Stomach (tissue), 8 donors: ENCODE measurements at regions not wholly inside any gene's neighbourhood (a gene's known extent, or its start where the extent isn't known, plus 50 kb on each side); places are given as distances from the start of the nearest gene placed in this dataset.
"Not testable (repeated sequence)": the region's sequence is repeated elsewhere in the genome, so short reads cannot be mapped to it uniquely, and the experiment has no call there.

Experiments
- DNase-seq, 2 donors: peaks; one replicate each; pipeline versions ENCODE4 v3.0.0 to v3.0.0-alpha.2; 2013 to 2019
- H3K27ac ChIP-seq, 5 donors: fragments of 200-600 bp in 4 of 5; sonication (generic) in 4 of 5; one replicate each; pipeline ENCODE4 v1.5.1; 2013 to 2019; ENCODE audit warnings: mild to moderate bottlenecking in 1 of 5, moderate library complexity in 1 of 5
- H3K27me3 ChIP-seq, 3 donors: fragments of 200-600 bp; sonication (generic); one replicate each; pipeline ENCODE4 v1.5.1; 2017 to 2019; ENCODE audit warnings: mixed run types in 1 of 3
- H3K36me3 ChIP-seq, 4 donors: fragments of 200-600 bp; sonication (generic); 1 replicate in 3 of 4; 2 replicates in 1 of 4; pipeline ENCODE4 v1.5.1; 2016 to 2019
- H3K4me1 ChIP-seq, 4 donors: fragments of 200-600 bp; sonication (generic); one replicate each; pipeline ENCODE4 v1.5.1; 2016 to 2019
- H3K4me3 ChIP-seq, 4 donors: fragments of 200-600 bp; sonication (generic) in 3 of 4; one replicate each; pipeline ENCODE4 v1.5.1; 2016 to 2019; ENCODE audit warnings: mild to moderate bottlenecking in 1 of 4
- H3K9me3 ChIP-seq, 4 donors: fragments of 200-600 bp; sonication (generic); one replicate each; pipeline ENCODE4 v1.5.1; 2016 to 2019
- CTCF ChIP-seq, 7 experiments: fragments of 450-650 bp in 4 of 7; fragments of 200-600 bp in 3 of 7; sonication (generic) in 3 of 7; IDR thresholded peaks; one replicate each; pipeline ENCODE4 v1.5.1; 2016 to 2019; ENCODE audit warnings: antibody characterized with exemption in 7 of 7, control low read depth in 2 of 7, mild to moderate bottlenecking in 1 of 7
- EP300 ChIP-seq: sonication (generic); formaldehyde crosslinking; IDR thresholded peaks from one replicate; pipeline ENCODE4 v1.6.1; 2017; ENCODE audit warnings: antibody characterized with exemption
- POLR2A ChIP-seq, 4 donors: fragments of 450-650 bp; IDR thresholded peaks; one replicate each; pipeline ENCODE4 v1.6.1; 2016; ENCODE audit warnings: antibody characterized with exemption in 4 of 4, control low read depth in 2 of 4, mild to moderate bottlenecking in 1 of 4, moderate library complexity in 1 of 4
- POLR2AphosphoS5 ChIP-seq, 3 donors: sonication (generic); formaldehyde crosslinking; IDR thresholded peaks; one replicate each; pipeline ENCODE4 v1.6.1; 2016; ENCODE audit warnings: antibody characterized with exemption in 3 of 3
- WGBS, 5 donors: extraction: QIAGEN DNeasy Blood & Tissue Kit in 3 of 5; methylation state at CpG; one replicate each; pipeline versions ENCODE4 v1.1.5 to v1.1.7; 2013 to 2018; 5-methylcytosine and 5-hydroxymethylcytosine counted together
- intact Hi-C: fragments of 100-400 bp; cut with DNase I; formaldehyde crosslinking; loops from one replicate; pipeline ENCODE4 v1.15.1; 2023; ENCODE audit warnings: low total_unique reads
- donor health status: healthy with polysubstance abuse.
- donor health status: Bipolar disorder and iron deficiency.
- donor health status: healthy.

- Histone ChIP-seq H3K9me3 (peaks cover 0 to 24% (median 14%) of the 10 kb centered on the region in 4 donors), H3K4me1 (no peaks in the 10 kb centered on the region), H3K27me3 (no peaks in the 10 kb centered on the region), H3K36me3 (no peaks in the 10 kb centered on the region), H3K4me3 (no peak overlapping the region), H3K27ac (no peak overlapping the region)
- TF ChIP-seq POLR2AphosphoS5 (IDR thresholded peaks at IDR 0.05) (no peak), EP300 (no peak), POLR2A (IDR thresholded peaks at IDR 0.05) (no peak), CTCF (IDR thresholded peaks at IDR 0.05) (no peak)
- intact Hi-C loops, result no loop called here
- WGBS, 5 donors, result 69 to 89% (median 85%) methylated on average over 4 of the region's 4 CpGs
- DNase-seq, result no peak
Measured at GRCh38 chr3:35921718-35922117, 282.4 kb downstream of the ARPP21 start.

- H3K4me3 ChIP-seq, H3K36me3 ChIP-seq, H3K27me3 ChIP-seq, H3K27ac ChIP-seq, H3K4me1 ChIP-seq, intact Hi-C loops: not testable (repeated sequence)
- H3K9me3 ChIP-seq, result peaks cover 0 to 24% (median 14%) of the 10 kb centered on the region in 4 donors
- peak in 1 of 2 donors; percentile 16 for DNase-seq
Measured at GRCh38 chr3:35924070-35924469, 284.7 kb downstream of the ARPP21 start.

- Histone ChIP-seq H3K27me3 (no peaks in the 10 kb centered on the region), H3K36me3 (no peaks in the 10 kb centered on the region), H3K9me3 (no peaks in the 10 kb centered on the region), H3K4me3 (no peak overlapping the region), H3K4me1 (no peaks in the 10 kb centered on the region), H3K27ac (no peak overlapping the region)
- DNase-seq, result no peak
- 64 to 73% (median 73%) methylated on average over 3 of the region's 3 CpGs for WGBS, 5 donors
- intact Hi-C loops, result no loop called here
- TF ChIP-seq EP300 (no peak), POLR2A (IDR thresholded peaks at IDR 0.05) (no peak)
Measured at GRCh38 chr3:35927441-35927840, 288.1 kb downstream of the ARPP21 start.

GRCh38 chr3:35929158-35929557 is 289.8 kb downstream of the ARPP21 start:
- no peak for TF ChIP-seq POLR2A (IDR thresholded peaks at IDR 0.05)
- no peak for TF ChIP-seq POLR2AphosphoS5 (IDR thresholded peaks at IDR 0.05)
- no peak for TF ChIP-seq CTCF (IDR thresholded peaks at IDR 0.05)
- no peak for TF ChIP-seq EP300
- Histone ChIP-seq H3K4me1 (peaks cover 0 to 5% (median 0%) of the 10 kb centered on the region in 4 donors), H3K9me3 (no peaks in the 10 kb centered on the region), H3K27ac (no peak overlapping the region), H3K27me3 (no peaks in the 10 kb centered on the region), H3K36me3 (no peaks in the 10 kb centered on the region), H3K4me3 (no peak overlapping the region)
- DNase-seq, result no peak
- WGBS, 5 donors, result 73 to 80% (median 78%) methylated on average over 3 of the region's 3 CpGs
- intact Hi-C loops, result no loop called here

- H3K9me3 ChIP-seq, result no peaks in the 10 kb centered on the region
- H3K4me3 ChIP-seq, result no peak overlapping the region
- H3K27me3 ChIP-seq, result no peaks in the 10 kb centered on the region
- H3K36me3 ChIP-seq, result no peaks in the 10 kb centered on the region
- TF ChIP-seq POLR2AphosphoS5 (IDR thresholded peaks at IDR 0.05), result no peak
- no peak for TF ChIP-seq EP300
- TF ChIP-seq POLR2A (IDR thresholded peaks at IDR 0.05), result no peak
- TF ChIP-seq CTCF (IDR thresholded peaks at IDR 0.05), result no peak
- no peak overlapping the region for H3K27ac ChIP-seq
- WGBS, 5 donors, result 47 to 67% (median 58%) methylated on average over 1 of the region's 1 CpG
- DNase-seq, result no peak
- intact Hi-C loops, result no loop called here
- peaks cover 0 to 5% (median 0%) of the 10 kb centered on the region in 4 donors for H3K4me1 ChIP-seq
Measured at GRCh38 chr3:35931867-35932266, 292.5 kb downstream of the ARPP21 start.
